GM12872 (cell line): ENCODE measurements at regions not wholly inside any gene's neighbourhood (a gene's known extent, or its start where the extent isn't known, plus 50 kb on each side); places are given as distances from the start of the nearest gene placed in this dataset.

Experiments used
- TF ChIP-seq, protein P1 (sequence below): IDR thresholded peaks from 3 replicates; pipeline ENCODE4 v1.5.1; 2011; ENCODE audit warnings: low read depth, mild to moderate bottlenecking, low read length, moderate library complexity; ENCODE audit not compliant: insufficient read depth

- TF ChIP-seq, protein P1, sequence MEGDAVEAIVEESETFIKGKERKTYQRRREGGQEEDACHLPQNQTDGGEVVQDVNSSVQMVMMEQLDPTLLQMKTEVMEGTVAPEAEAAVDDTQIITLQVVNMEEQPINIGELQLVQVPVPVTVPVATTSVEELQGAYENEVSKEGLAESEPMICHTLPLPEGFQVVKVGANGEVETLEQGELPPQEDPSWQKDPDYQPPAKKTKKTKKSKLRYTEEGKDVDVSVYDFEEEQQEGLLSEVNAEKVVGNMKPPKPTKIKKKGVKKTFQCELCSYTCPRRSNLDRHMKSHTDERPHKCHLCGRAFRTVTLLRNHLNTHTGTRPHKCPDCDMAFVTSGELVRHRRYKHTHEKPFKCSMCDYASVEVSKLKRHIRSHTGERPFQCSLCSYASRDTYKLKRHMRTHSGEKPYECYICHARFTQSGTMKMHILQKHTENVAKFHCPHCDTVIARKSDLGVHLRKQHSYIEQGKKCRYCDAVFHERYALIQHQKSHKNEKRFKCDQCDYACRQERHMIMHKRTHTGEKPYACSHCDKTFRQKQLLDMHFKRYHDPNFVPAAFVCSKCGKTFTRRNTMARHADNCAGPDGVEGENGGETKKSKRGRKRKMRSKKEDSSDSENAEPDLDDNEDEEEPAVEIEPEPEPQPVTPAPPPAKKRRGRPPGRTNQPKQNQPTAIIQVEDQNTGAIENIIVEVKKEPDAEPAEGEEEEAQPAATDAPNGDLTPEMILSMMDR = no peak
Measured at GRCh38 chr5:124599028-124599973, 147.1 kb downstream of the ZNF608 start.

GRCh38 chr5:124596595-124597421 is 149.6 kb downstream of the ZNF608 start:
- TF ChIP-seq, protein P1 = no peak

- TF ChIP-seq, protein P1 = no peak
Measured at GRCh38 chr5:124593952-124594351, 152.5 kb downstream of the ZNF608 start.

- TF ChIP-seq, protein P1 = no peak
Measured at GRCh38 chr5:124592891-124593290, 153.5 kb downstream of the ZNF608 start.

DNA sequence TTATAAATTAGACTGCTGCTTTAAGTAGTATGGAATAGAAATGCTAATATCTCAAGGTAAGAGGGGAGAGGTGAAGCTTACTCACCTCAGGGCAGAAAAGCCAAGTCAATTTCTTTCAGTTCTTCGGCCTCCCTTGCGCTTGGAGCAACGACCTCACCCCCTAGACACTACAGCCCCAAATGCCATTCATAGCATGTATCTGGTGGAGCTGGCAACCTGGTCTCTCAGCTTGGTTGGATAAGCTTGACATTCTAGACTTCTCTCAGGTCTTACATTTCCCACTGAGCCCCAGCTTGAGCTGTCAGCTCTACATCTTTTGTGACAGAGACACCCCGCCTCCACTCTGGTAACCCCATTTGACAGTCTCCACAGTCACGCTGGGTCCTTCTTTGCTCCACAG is 154.9 kb downstream of the ZNF608 start:
- TF ChIP-seq, protein P1 = no peak

DNA sequence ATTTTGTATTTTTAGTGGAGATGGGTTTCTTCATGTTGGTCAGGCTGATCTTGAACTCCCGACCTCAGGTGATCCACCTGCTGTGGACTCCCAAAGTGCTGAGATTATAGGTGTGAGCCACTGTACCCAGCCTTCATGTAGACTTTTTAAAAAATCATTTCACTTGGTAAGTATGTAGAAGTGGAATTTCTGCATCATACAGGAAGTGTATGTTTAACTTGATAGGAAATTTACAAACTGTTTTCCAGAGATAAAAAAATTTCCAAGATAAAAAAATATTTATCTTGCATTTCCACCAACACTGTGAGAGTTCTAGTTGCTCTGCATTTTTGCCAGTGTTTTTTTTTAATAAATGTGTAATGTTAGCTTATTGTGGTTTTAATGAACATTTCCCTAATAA is 155.8 kb downstream of the ZNF608 start:
- TF ChIP-seq, protein P1 = no peak

DNA sequence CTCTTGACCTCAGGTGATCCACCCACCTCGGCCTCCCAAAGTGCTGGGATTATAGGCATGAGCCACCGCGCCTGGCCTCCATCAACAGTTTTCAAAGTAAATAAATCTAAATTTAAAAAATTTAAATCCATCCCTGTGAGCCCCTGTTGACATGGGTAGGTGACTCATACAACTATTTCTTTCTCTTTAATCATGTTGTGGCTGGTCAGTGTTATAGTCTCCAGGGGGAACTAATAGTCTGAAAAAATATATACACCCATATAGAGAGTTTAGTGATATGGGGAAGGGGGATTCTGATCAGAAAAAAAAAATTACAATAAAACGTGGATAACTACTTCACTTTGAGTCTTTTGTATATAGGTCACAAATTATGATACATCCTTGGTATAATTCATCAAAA is 159.2 kb downstream of the ZNF608 start:
- TF ChIP-seq, protein P1 = no peak
